ENCODE measurements at regions not wholly inside any gene's neighbourhood (a gene's known extent, or its start where the extent isn't known, plus 50 kb on each side); places are given as distances from the start of the nearest gene placed in this dataset.
A peak's percentile ranks its signal among the peaks of the same experiment; 100 is the strongest.

- Histone ChIP-seq H3K9me3 (ENCODE audit: control insufficient read depth, insufficient read depth, low read length) (peaks cover 15% of the 10 kb centered on the region), H3K27ac (ENCODE audit: low read length) (no peak overlapping the region), H3K27me3 (ENCODE audit: control insufficient read depth, insufficient read depth, low read length) (no peaks in the 10 kb centered on the region), H3K4me3 (ENCODE audit: low read length) (no peak overlapping the region), H3K36me3 (ENCODE audit: control insufficient read depth, insufficient read depth, low read length) (no peaks in the 10 kb centered on the region), H3K4me1 (ENCODE audit: control insufficient read depth, insufficient read depth, low read length) (no peaks in the 10 kb centered on the region)
- Mint-ChIP-seq H3K9me3 (peaks cover 10 to 18% of the 10 kb centered on the region in 2 donors), H3K4me3 (no peak overlapping the region), H3K4me1 (no peaks in the 10 kb centered on the region), H3K27ac (no peak overlapping the region), H3K36me3 (no peaks in the 10 kb centered on the region), H3K27me3 (ENCODE audit: low read depth in 2 of 2) (no peaks in the 10 kb centered on the region)
- intact Hi-C loops (cut with micrococcal nuclease) = no loop called here
- 83% methylated on average over 6 of the region's 6 CpGs for WGBS (ENCODE audit: insufficient coverage)
- ATAC-seq (no peak), DNase-seq (no peak)
- no peak for TF ChIP-seq CTCF (IDR thresholded peaks at IDR 0.05)
Observed at GRCh38 chr18:4511166-4511565, 56.1 kb upstream of the DLGAP1 start.

- Histone ChIP-seq H3K4me3 (ENCODE audit: low read length) (no peak overlapping the region), H3K9me3 (ENCODE audit: control insufficient read depth, insufficient read depth, low read length) (peaks cover 15% of the 10 kb centered on the region), H3K4me1 (ENCODE audit: control insufficient read depth, insufficient read depth, low read length) (no peaks in the 10 kb centered on the region), H3K27ac (ENCODE audit: low read length) (no peak overlapping the region), H3K36me3 (ENCODE audit: control insufficient read depth, insufficient read depth, low read length) (no peaks in the 10 kb centered on the region), H3K27me3 (ENCODE audit: control insufficient read depth, insufficient read depth, low read length) (no peaks in the 10 kb centered on the region)
- intact Hi-C loops (cut with micrococcal nuclease) = no loop called here
- Mint-ChIP-seq H3K27ac (no peak overlapping the region), H3K4me3 (no peak overlapping the region), H3K27me3 (ENCODE audit: low read depth in 2 of 2) (no peaks in the 10 kb centered on the region), H3K36me3 (no peaks in the 10 kb centered on the region), H3K4me1 (no peaks in the 10 kb centered on the region), H3K9me3 (peaks cover 10 to 16% of the 10 kb centered on the region in 2 donors)
- WGBS (ENCODE audit: insufficient coverage) = no CpG with 5 or more reads among the region's 1 CpG
- TF ChIP-seq CTCF (IDR thresholded peaks at IDR 0.05) = no peak
- ATAC-seq = peak in 1 of 3 donors; percentile 73
- peak in 1 of 2 donors; percentile 12 for DNase-seq
Observed at GRCh38 chr18:4510711-4511110, 55.6 kb upstream of the DLGAP1 start.

- Mint-ChIP-seq H3K36me3 (no peaks in the 10 kb centered on the region), H3K4me1 (no peaks in the 10 kb centered on the region), H3K27ac (no peak overlapping the region), H3K4me3 (no peak overlapping the region), H3K9me3 (peaks cover 8 to 15% of the 10 kb centered on the region in 2 donors), H3K27me3 (ENCODE audit: low read depth in 2 of 2) (no peaks in the 10 kb centered on the region)
- Histone ChIP-seq H3K36me3 (ENCODE audit: control insufficient read depth, insufficient read depth, low read length) (no peaks in the 10 kb centered on the region), H3K4me3 (ENCODE audit: low read length) (no peak overlapping the region), H3K27ac (ENCODE audit: low read length) (no peak overlapping the region), H3K9me3 (ENCODE audit: control insufficient read depth, insufficient read depth, low read length) (peaks cover 15% of the 10 kb centered on the region), H3K4me1 (ENCODE audit: control insufficient read depth, insufficient read depth, low read length) (no peaks in the 10 kb centered on the region), H3K27me3 (ENCODE audit: control insufficient read depth, insufficient read depth, low read length) (no peaks in the 10 kb centered on the region)
- 92% methylated on average over 8 of the region's 9 CpGs for WGBS (ENCODE audit: insufficient coverage)
- DNase-seq (no peak), ATAC-seq (no peak)
- no peak for TF ChIP-seq CTCF (IDR thresholded peaks at IDR 0.05)
- intact Hi-C loops (cut with micrococcal nuclease) = no loop called here
Observed at GRCh38 chr18:4510160-4510559, 55.1 kb upstream of the DLGAP1 start.

Data from natural killer cell (primary cell).